MG63 (cell line): ENCODE measurements at regions not wholly inside any gene's neighbourhood (a gene's known extent, or its start where the extent isn't known, plus 50 kb on each side); places are given as distances from the start of the nearest gene placed in this dataset.
"Not testable (repeated sequence)": the region's sequence is repeated elsewhere in the genome, so short reads cannot be mapped to it uniquely, and the experiment has no call there.

ENCODE experiments used
- DNase-seq: peaks from one replicate; pipeline ENCODE4 v3.0.0-alpha.2; 2020
- H3K27me3 ChIP-seq: fragments of 250-450 bp; sonication (Bioruptor Pico); 2 replicates; pipeline ENCODE4 v1.5.1; 2020; ENCODE audit warnings: mild to moderate bottlenecking, moderate library complexity
- H3K36me3 ChIP-seq: fragments of 250-450 bp; sonication (Bioruptor Pico); 2 replicates; pipeline ENCODE4 v1.5.1; 2020; ENCODE audit warnings: mild to moderate bottlenecking, moderate library complexity
- H3K4me3 ChIP-seq: fragments of 250-450 bp; sonication (Bioruptor Pico); 2 replicates; pipeline ENCODE4 v1.5.1; 2020; ENCODE audit warnings: mild to moderate bottlenecking, moderate library complexity
- H3K9me3 ChIP-seq: fragments of 250-450 bp; sonication (Bioruptor Pico); 2 replicates; pipeline ENCODE4 v1.5.1; 2020; ENCODE audit warnings: mild to moderate bottlenecking, moderate library complexity

- Histone ChIP-seq H3K4me3 (no peak overlapping the region), H3K36me3 (no peaks in the 10 kb centered on the region), H3K9me3 (no peaks in the 10 kb centered on the region), H3K27me3 (no peaks in the 10 kb centered on the region)
- no peak for DNase-seq
Observed at GRCh38 chr5:125049721-125050702, 303.6 kb upstream of the ZNF608 start.

GRCh38 chr5:125050926-125051325 lies 304.5 kb upstream of the ZNF608 start:
- no peaks in the 10 kb centered on the region for H3K36me3 ChIP-seq
- no peaks in the 10 kb centered on the region for H3K27me3 ChIP-seq
- H3K9me3 ChIP-seq = no peaks in the 10 kb centered on the region
- no peak overlapping the region for H3K4me3 ChIP-seq
- no peak for DNase-seq

- Histone ChIP-seq H3K36me3 (no peaks in the 10 kb centered on the region), H3K27me3 (no peaks in the 10 kb centered on the region), H3K4me3 (no peak overlapping the region), H3K9me3 (no peaks in the 10 kb centered on the region)
- DNase-seq = no peak
Observed at GRCh38 chr5:125052584-125052983, 306.1 kb upstream of the ZNF608 start.

GRCh38 chr5:125053179-125053578 lies 306.7 kb upstream of the ZNF608 start:
- Histone ChIP-seq H3K36me3 (no peaks in the 10 kb centered on the region), H3K4me3 (no peak overlapping the region), H3K27me3 (no peaks in the 10 kb centered on the region), H3K9me3 (no peaks in the 10 kb centered on the region)
- DNase-seq = no peak

GRCh38 chr5:125054146-125054545 lies 307.7 kb upstream of the ZNF608 start:
- Histone ChIP-seq H3K4me3 (no peak overlapping the region), H3K36me3 (no peaks in the 10 kb centered on the region), H3K27me3 (no peaks in the 10 kb centered on the region), H3K9me3 (no peaks in the 10 kb centered on the region)
- no peak for DNase-seq

- Histone ChIP-seq H3K27me3 (no peaks in the 10 kb centered on the region), H3K9me3 (no peaks in the 10 kb centered on the region), H3K36me3 (no peaks in the 10 kb centered on the region), H3K4me3 (no peak overlapping the region)
- DNase-seq = no peak
Observed at GRCh38 chr5:125056671-125057485, 310.4 kb upstream of the ZNF608 start.

- no peaks in the 10 kb centered on the region for H3K27me3 ChIP-seq
- DNase-seq = no peak
- H3K9me3 ChIP-seq = no peaks in the 10 kb centered on the region
- H3K36me3 ChIP-seq = no peaks in the 10 kb centered on the region
- no peak overlapping the region for H3K4me3 ChIP-seq
Observed at GRCh38 chr5:125057912-125058826, 311.7 kb upstream of the ZNF608 start.

- H3K36me3 ChIP-seq = no peaks in the 10 kb centered on the region
- DNase-seq = no peak
- no peaks in the 10 kb centered on the region for H3K9me3 ChIP-seq
- H3K27me3 ChIP-seq = no peaks in the 10 kb centered on the region
- no peak overlapping the region for H3K4me3 ChIP-seq
Observed at GRCh38 chr5:125059255-125060002, 313.0 kb upstream of the ZNF608 start.

- DNase-seq = no peak
- Histone ChIP-seq H3K4me3 (no peak overlapping the region), H3K9me3 (no peaks in the 10 kb centered on the region), H3K27me3 (no peaks in the 10 kb centered on the region), H3K36me3 (no peaks in the 10 kb centered on the region)
Observed at GRCh38 chr5:125061726-125062125, 315.3 kb upstream of the ZNF608 start.

- DNase-seq = no peak
Observed at GRCh38 chr5:125064621-125065438, 318.4 kb upstream of the ZNF608 start.

GRCh38 chr5:125065741-125066140 lies 319.3 kb upstream of the ZNF608 start:
- no peak for DNase-seq
- Histone ChIP-seq H3K4me3 (no peak overlapping the region), H3K9me3 (no peaks in the 10 kb centered on the region), H3K36me3 (no peaks in the 10 kb centered on the region), H3K27me3 (no peaks in the 10 kb centered on the region)

More at GRCh38 chr5:125064621-125065438, 318.4 kb upstream of the ZNF608 start:
- Histone ChIP-seq H3K9me3 (no peaks in the 10 kb centered on the region), H3K27me3 (no peaks in the 10 kb centered on the region), H3K4me3 (no peak overlapping the region), H3K36me3 (no peaks in the 10 kb centered on the region)

- DNase-seq = no peak
- Histone ChIP-seq H3K36me3 (no peaks in the 10 kb centered on the region), H3K9me3 (peaks cover 31% of the 10 kb centered on the region)
Observed at GRCh38 chr5:125070961-125071360, 324.5 kb upstream of the ZNF608 start.

GRCh38 chr5:125073090-125073489 lies 326.7 kb upstream of the ZNF608 start:
- Histone ChIP-seq H3K4me3 (no peak overlapping the region), H3K36me3 (no peaks in the 10 kb centered on the region), H3K9me3 (peaks cover 31% of the 10 kb centered on the region), H3K27me3 (no peaks in the 10 kb centered on the region)
- DNase-seq = no peak

More at GRCh38 chr5:125070961-125071360, 324.5 kb upstream of the ZNF608 start:
- H3K27me3 ChIP-seq = no peaks in the 10 kb centered on the region
- H3K4me3 ChIP-seq = no peak overlapping the region

GRCh38 chr5:125075567-125075966 lies 329.1 kb upstream of the ZNF608 start:
- H3K9me3 ChIP-seq = peaks cover 31% of the 10 kb centered on the region
- no peak for DNase-seq
- H3K36me3 ChIP-seq = no peaks in the 10 kb centered on the region
- no peak overlapping the region for H3K4me3 ChIP-seq
- H3K27me3 ChIP-seq = no peaks in the 10 kb centered on the region

GRCh38 chr5:125079028-125079427 lies 332.6 kb upstream of the ZNF608 start:
- not testable (repeated sequence) for H3K9me3 ChIP-seq, DNase-seq, H3K27me3 ChIP-seq, H3K36me3 ChIP-seq, H3K4me3 ChIP-seq
